ENCODE measurements at regions not wholly inside any gene's neighbourhood (a gene's known extent, or its start where the extent isn't known, plus 50 kb on each side); places are given as distances from the start of the nearest gene placed in this dataset.

GRCh38 chr6:4664117-4664626 lies 112.0 kb upstream of the CDYL start:
- no peaks in the 10 kb centered on the region for H3K36me3 ChIP-seq (ENCODE audit: insufficient read depth, low read length)
- no peaks in the 10 kb centered on the region for H3F3A ChIP-seq (ENCODE audit: insufficient read depth, low read length, poor library complexity, severe bottlenecking)
- H4K20me1 ChIP-seq (ENCODE audit: insufficient read depth) = no peaks in the 10 kb centered on the region
- H3K9me2 ChIP-seq (ENCODE audit: insufficient read depth, low read length) = no peaks in the 10 kb centered on the region
- no peak overlapping the region for H3K9ac ChIP-seq (ENCODE audit: low read length)
- TF ChIP-seq MXI1 (conservative IDR thresholded peaks at IDR 0.05; ENCODE audit: poor library complexity, severe bottlenecking) = no peak
- TF ChIP-seq EP300 (conservative IDR thresholded peaks at IDR 0.05; ENCODE audit: poor library complexity, severe bottlenecking) = no peak
- no peak for TF ChIP-seq POLR2AphosphoS5 (IDR thresholded peaks at IDR 0.05)
- TF ChIP-seq, protein P1, sequence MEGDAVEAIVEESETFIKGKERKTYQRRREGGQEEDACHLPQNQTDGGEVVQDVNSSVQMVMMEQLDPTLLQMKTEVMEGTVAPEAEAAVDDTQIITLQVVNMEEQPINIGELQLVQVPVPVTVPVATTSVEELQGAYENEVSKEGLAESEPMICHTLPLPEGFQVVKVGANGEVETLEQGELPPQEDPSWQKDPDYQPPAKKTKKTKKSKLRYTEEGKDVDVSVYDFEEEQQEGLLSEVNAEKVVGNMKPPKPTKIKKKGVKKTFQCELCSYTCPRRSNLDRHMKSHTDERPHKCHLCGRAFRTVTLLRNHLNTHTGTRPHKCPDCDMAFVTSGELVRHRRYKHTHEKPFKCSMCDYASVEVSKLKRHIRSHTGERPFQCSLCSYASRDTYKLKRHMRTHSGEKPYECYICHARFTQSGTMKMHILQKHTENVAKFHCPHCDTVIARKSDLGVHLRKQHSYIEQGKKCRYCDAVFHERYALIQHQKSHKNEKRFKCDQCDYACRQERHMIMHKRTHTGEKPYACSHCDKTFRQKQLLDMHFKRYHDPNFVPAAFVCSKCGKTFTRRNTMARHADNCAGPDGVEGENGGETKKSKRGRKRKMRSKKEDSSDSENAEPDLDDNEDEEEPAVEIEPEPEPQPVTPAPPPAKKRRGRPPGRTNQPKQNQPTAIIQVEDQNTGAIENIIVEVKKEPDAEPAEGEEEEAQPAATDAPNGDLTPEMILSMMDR (IDR thresholded peaks at IDR 0.05; ENCODE audit: poor library complexity, severe bottlenecking) = no peak
- TF ChIP-seq REST (IDR thresholded peaks at IDR 0.05; ENCODE audit: borderline replicate concordance) = no peak
- no peak for TF ChIP-seq EZH2 (IDR thresholded peaks at IDR 0.05; ENCODE audit: borderline replicate concordance, insufficient read depth, low read length, poor library complexity, severe bottlenecking)
- TF ChIP-seq RAD21 (conservative IDR thresholded peaks at IDR 0.05) = no peak
- TF ChIP-seq TAF1 (IDR thresholded peaks at IDR 0.05; ENCODE audit: low read depth) = no peak
- H3K27me3 ChIP-seq (ENCODE audit: insufficient read depth, low read depth, low read length) = no peaks in the 10 kb centered on the region
- no peak overlapping the region for H2AFZ ChIP-seq (ENCODE audit: low read depth, low read length)
- H3K79me2 ChIP-seq (replicated peaks; ENCODE audit: insufficient read depth, low read length) = no peaks in the 10 kb centered on the region
- H3K9me3 ChIP-seq (ENCODE audit: low read length) = no peaks in the 10 kb centered on the region
- no peak overlapping the region for H3K4me3 ChIP-seq (ENCODE audit: low read length)
- no peak overlapping the region for H3K4me2 ChIP-seq (ENCODE audit: low read length)
- H3K27ac ChIP-seq (ENCODE audit: low read length) = no peak overlapping the region

DNA sequence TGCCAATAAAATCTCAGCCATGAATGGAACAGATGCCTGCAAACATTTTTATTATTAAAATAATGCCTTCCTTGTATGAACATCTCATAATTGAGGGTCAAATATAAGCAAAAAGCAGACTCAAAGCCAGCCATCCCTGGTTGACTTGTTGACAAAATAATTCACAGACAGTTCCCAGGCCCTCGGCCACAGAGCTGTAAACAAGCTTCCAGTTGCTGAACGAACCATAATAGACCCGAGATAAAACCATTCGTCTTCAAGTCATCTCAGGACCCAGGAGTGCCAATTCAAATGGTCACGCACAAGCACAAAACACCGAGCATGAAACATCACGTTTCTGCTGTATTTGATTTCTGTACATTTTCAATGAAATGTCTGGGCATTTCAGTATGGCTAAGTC lies 113.3 kb upstream of the CDYL start:
- no peaks in the 10 kb centered on the region for H3F3A ChIP-seq (ENCODE audit: insufficient read depth, low read length, poor library complexity, severe bottlenecking)
- TF ChIP-seq REST (IDR thresholded peaks at IDR 0.05; ENCODE audit: borderline replicate concordance) (no peak), RAD21 (conservative IDR thresholded peaks at IDR 0.05) (no peak), SMC3 (conservative IDR thresholded peaks at IDR 0.05; ENCODE audit: poor library complexity) (no peak), MXI1 (conservative IDR thresholded peaks at IDR 0.05; ENCODE audit: poor library complexity, severe bottlenecking) (no peak), EP300 (conservative IDR thresholded peaks at IDR 0.05; ENCODE audit: poor library complexity, severe bottlenecking) (no peak), TAF1 (IDR thresholded peaks at IDR 0.05; ENCODE audit: low read depth) (no peak), EZH2 (IDR thresholded peaks at IDR 0.05; ENCODE audit: borderline replicate concordance, insufficient read depth, low read length, poor library complexity, severe bottlenecking) (no peak), POLR2AphosphoS5 (IDR thresholded peaks at IDR 0.05) (no peak)
- TF ChIP-seq, protein P1 (IDR thresholded peaks at IDR 0.05; ENCODE audit: poor library complexity, severe bottlenecking) = no peak
- no peaks in the 10 kb centered on the region for H3K9me2 ChIP-seq (ENCODE audit: insufficient read depth, low read length)
- H4K20me1 ChIP-seq (ENCODE audit: insufficient read depth) = no peaks in the 10 kb centered on the region
- H2AFZ ChIP-seq (ENCODE audit: low read depth, low read length) = no peak overlapping the region
- no peaks in the 10 kb centered on the region for H3K9me3 ChIP-seq (ENCODE audit: low read length)
- H3K4me3 ChIP-seq (ENCODE audit: low read length) = no peak overlapping the region
- no peak overlapping the region for H3K27ac ChIP-seq (ENCODE audit: low read length)
- H3K79me2 ChIP-seq (replicated peaks; ENCODE audit: insufficient read depth, low read length) = no peaks in the 10 kb centered on the region
- no peak overlapping the region for H3K4me2 ChIP-seq (ENCODE audit: low read length)
- no peaks in the 10 kb centered on the region for H3K36me3 ChIP-seq (ENCODE audit: insufficient read depth, low read length)
- no peak overlapping the region for H3K9ac ChIP-seq (ENCODE audit: low read length)
- H3K27me3 ChIP-seq (ENCODE audit: insufficient read depth, low read depth, low read length) = no peaks in the 10 kb centered on the region
